HL-60 (cell line): ENCODE measurements at regions not wholly inside any gene's neighbourhood (a gene's known extent, or its start where the extent isn't known, plus 50 kb on each side); places are given as distances from the start of the nearest gene placed in this dataset.

Source experiments
- DNase-seq, 2 experiments: peaks; one replicate each; pipeline ENCODE4 v3.0.0-alpha.2; 2010 to 2020; ENCODE audit warnings: low read depth in 1 of 2, low spot score in 1 of 2
- H3K27ac ChIP-seq: fragments of 250-450 bp; sonication (Bioruptor Pico); replicated peaks from 2 replicates; pipeline ENCODE4 v1.5.1; 2020; ENCODE audit warnings: mild to moderate bottlenecking, moderate library complexity
- H3K27me3 ChIP-seq: fragments of 250-450 bp; sonication (Bioruptor Pico); 2 replicates; pipeline ENCODE4 v1.5.1; 2021; ENCODE audit warnings: mild to moderate bottlenecking, moderate library complexity; ENCODE audit not compliant: insufficient read depth, poor library complexity, severe bottlenecking
- H3K4me3 ChIP-seq: replicated peaks from 2 replicates; pipeline ENCODE4 v1.5.1; 2011; ENCODE audit warnings: mild to moderate bottlenecking, control low read depth, low read length; ENCODE audit not compliant: insufficient read depth
- CTCF ChIP-seq: IDR thresholded peaks from one replicate; pipeline ENCODE4 v1.5.1; 2011; ENCODE audit warnings: low read length, control low read depth, inconsistent platforms; ENCODE audit not compliant: insufficient read depth
- GABPA ChIP-seq: IDR thresholded peaks from 2 replicates; pipeline ENCODE4 v1.6.1; 2012; ENCODE audit warnings: low read depth
- POLR2AphosphoS5 ChIP-seq: IDR thresholded peaks from 2 replicates; pipeline ENCODE4 v1.6.1; 2012; ENCODE audit warnings: low read depth
- REST ChIP-seq: IDR thresholded peaks from 2 replicates; pipeline ENCODE4 v1.6.1; 2012; ENCODE audit warnings: low read depth; ENCODE audit not compliant: insufficient replicate concordance
- SPI1 ChIP-seq: IDR thresholded peaks from 2 replicates; pipeline ENCODE4 v1.6.1; 2012; ENCODE audit warnings: low read depth, mild to moderate bottlenecking, borderline replicate concordance

GRCh38 chr14:39763402-39763890 lies 331.2 kb upstream of the FBXO33 start:
- no peak overlapping the region for H3K4me3 ChIP-seq
- H3K27me3 ChIP-seq, result no peaks in the 10 kb centered on the region
- TF ChIP-seq SPI1 (no peak), GABPA (no peak), POLR2AphosphoS5 (no peak), CTCF (no peak), REST (no peak)
- no peak overlapping the region for H3K27ac ChIP-seq
- no peak for DNase-seq

- H3K4me3 ChIP-seq, result no peak overlapping the region
- H3K27ac ChIP-seq, result no peak overlapping the region
- TF ChIP-seq CTCF (no peak), GABPA (no peak), SPI1 (no peak), REST (no peak), POLR2AphosphoS5 (no peak)
- H3K27me3 ChIP-seq, result no peaks in the 10 kb centered on the region
- peak in 1 of 2 experiments; percentile 23 for DNase-seq
Measured at GRCh38 chr14:39762576-39763401, 330.6 kb upstream of the FBXO33 start.

- H3K27me3 ChIP-seq, result no peaks in the 10 kb centered on the region
- DNase-seq, result no peak
Measured at GRCh38 chr14:39755269-39755878, 323.1 kb upstream of the FBXO33 start.

More at GRCh38 chr14:39755269-39755878, 323.1 kb upstream of the FBXO33 start:
- H3K4me3 ChIP-seq, result no peak overlapping the region
- TF ChIP-seq REST, result no peak
- no peak for TF ChIP-seq POLR2AphosphoS5
- no peak for TF ChIP-seq CTCF
- no peak for TF ChIP-seq GABPA
- no peak for TF ChIP-seq SPI1
- no peak overlapping the region for H3K27ac ChIP-seq
